Progenitor cell of endocrine pancreas (in vitro differentiated cells): ENCODE measurements at regions not wholly inside any gene's neighbourhood (a gene's known extent, or its start where the extent isn't known, plus 50 kb on each side); places are given as distances from the start of the nearest gene placed in this dataset.

Experiments
- DNase-seq: peaks from one replicate; pipeline ENCODE4 v3.0.0; 2021; ENCODE audit warnings: low spot score; ENCODE audit not compliant: unreplicated experiment
- H3K27ac Mint-ChIP-seq: 2 replicates; pipeline ENCODE4 v1.8.0; 2021; ENCODE audit warnings: mild to moderate bottlenecking, moderate library complexity, mixed read lengths
- H3K27me3 Mint-ChIP-seq: 2 replicates; pipeline ENCODE4 v1.8.0; 2021; ENCODE audit warnings: mixed read lengths
- H3K36me3 Mint-ChIP-seq: 2 replicates; pipeline ENCODE4 v1.8.0; 2022; ENCODE audit warnings: mixed read lengths; ENCODE audit not compliant: insufficient read depth
- H3K4me1 Mint-ChIP-seq: 2 replicates; pipeline ENCODE4 v1.8.0; 2021; ENCODE audit warnings: low read depth, mixed read lengths
- H3K4me3 Mint-ChIP-seq: 2 replicates; pipeline ENCODE4 v1.8.0; 2021; ENCODE audit warnings: low read depth, mild to moderate bottlenecking, moderate library complexity, mixed read lengths
- H3K9me3 Mint-ChIP-seq: 2 replicates; pipeline ENCODE4 v1.8.0; 2021; ENCODE audit warnings: low read depth, mixed read lengths
- CTCF ChIP-seq: fragments of 200-600 bp; sonication (generic); IDR thresholded peaks from one replicate; pipeline ENCODE4 v1.5.0; 2021; ENCODE audit warnings: antibody characterized with exemption, mild to moderate bottlenecking; ENCODE audit not compliant: unreplicated experiment

- peaks cover 5% of the 10 kb centered on the region for H3K4me1 Mint-ChIP-seq
- no peak overlapping the region for H3K27ac Mint-ChIP-seq
- H3K27me3 Mint-ChIP-seq: no peaks in the 10 kb centered on the region
- no peaks in the 10 kb centered on the region for H3K36me3 Mint-ChIP-seq
- H3K9me3 Mint-ChIP-seq: no peaks in the 10 kb centered on the region
- no peak overlapping the region for H3K4me3 Mint-ChIP-seq
- no peak for DNase-seq
- no peak for TF ChIP-seq CTCF
Observed at GRCh38 chr13:33615436-33615835, 202.5 kb upstream of the RFC3 start.

GRCh38 chr13:33616130-33616529 is 201.8 kb upstream of the RFC3 start:
- Mint-ChIP-seq H3K27ac (no peak overlapping the region), H3K4me1 (peaks cover 5% of the 10 kb centered on the region), H3K27me3 (no peaks in the 10 kb centered on the region), H3K36me3 (no peaks in the 10 kb centered on the region), H3K9me3 (no peaks in the 10 kb centered on the region), H3K4me3 (no peak overlapping the region)
- no peak for TF ChIP-seq CTCF
- no peak for DNase-seq

- H3K27me3 Mint-ChIP-seq: no peaks in the 10 kb centered on the region
- H3K4me1 Mint-ChIP-seq: peaks cover 2% of the 10 kb centered on the region
- H3K36me3 Mint-ChIP-seq: no peaks in the 10 kb centered on the region
- no peaks in the 10 kb centered on the region for H3K9me3 Mint-ChIP-seq
- no peak overlapping the region for H3K27ac Mint-ChIP-seq
- no peak for DNase-seq
- no peak for TF ChIP-seq CTCF
- no peak overlapping the region for H3K4me3 Mint-ChIP-seq
Observed at GRCh38 chr13:33617055-33617454, 200.9 kb upstream of the RFC3 start.

- Mint-ChIP-seq H3K27me3 (no peaks in the 10 kb centered on the region), H3K36me3 (no peaks in the 10 kb centered on the region), H3K27ac (no peak overlapping the region), H3K4me3 (no peak overlapping the region), H3K4me1 (peaks cover 8% of the 10 kb centered on the region), H3K9me3 (no peaks in the 10 kb centered on the region)
- TF ChIP-seq CTCF: no peak
- DNase-seq: no peak
Observed at GRCh38 chr13:33624253-33624652, 193.7 kb upstream of the RFC3 start.

GRCh38 chr13:33624740-33625139 is 193.2 kb upstream of the RFC3 start:
- Mint-ChIP-seq H3K4me1 (peaks cover 13% of the 10 kb centered on the region), H3K4me3 (no peak overlapping the region), H3K27ac (no peak overlapping the region), H3K27me3 (no peaks in the 10 kb centered on the region), H3K36me3 (no peaks in the 10 kb centered on the region), H3K9me3 (no peaks in the 10 kb centered on the region)
- no peak for DNase-seq
- no peak for TF ChIP-seq CTCF
